ENCODE measurements at regions not wholly inside any gene's neighbourhood (a gene's known extent, or its start where the extent isn't known, plus 50 kb on each side); places are given as distances from the start of the nearest gene placed in this dataset.
"Not testable (repeated sequence)": the region's sequence is repeated elsewhere in the genome, so short reads cannot be mapped to it uniquely, and the experiment has no call there.

DNA sequence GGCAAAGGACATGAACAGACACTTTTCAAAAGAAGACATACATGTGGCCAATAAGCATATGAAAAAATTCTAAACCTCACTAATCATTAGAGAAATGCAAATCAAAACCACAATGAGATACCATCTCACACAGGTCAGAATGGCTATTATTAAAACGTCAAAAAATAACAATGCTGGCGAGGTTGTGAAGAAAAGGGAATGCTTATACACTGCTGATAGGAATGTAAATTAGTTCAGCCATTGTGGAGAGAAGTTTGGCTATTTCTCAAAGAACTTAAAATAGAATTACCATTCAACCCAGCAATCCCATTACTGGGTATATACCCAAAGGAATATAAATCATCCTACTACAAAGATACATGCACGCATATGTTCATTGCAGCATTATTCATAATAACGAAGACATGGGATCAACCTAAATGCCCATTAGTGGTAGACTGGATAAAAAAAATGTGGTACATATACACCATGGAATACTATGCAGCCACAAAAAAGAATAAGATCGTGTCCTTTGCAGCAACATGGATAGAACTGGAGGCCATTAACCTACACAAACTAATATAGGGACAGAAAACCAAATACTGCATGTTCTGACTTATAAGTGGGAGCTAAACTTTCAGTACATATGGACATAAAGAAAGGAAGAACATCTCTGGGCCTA is 101.7 kb downstream of the KLF5 start:
- H3K9ac ChIP-seq (ENCODE audit: low read depth, low read length); H3K9me3 ChIP-seq (ENCODE audit: insufficient read depth, low read depth, low read length); H3K27ac ChIP-seq (ENCODE audit: low read depth, low read length); H3K36me3 ChIP-seq (ENCODE audit: insufficient read depth, low read length); H3K4me1 ChIP-seq (ENCODE audit: insufficient read depth, low read length); H3K27me3 ChIP-seq (ENCODE audit: insufficient read depth, low read length); H3K4me3 ChIP-seq (ENCODE audit: low read length): not testable (repeated sequence)
- 93% methylated on average over 5 of the region's 5 CpGs for WGBS

DNA sequence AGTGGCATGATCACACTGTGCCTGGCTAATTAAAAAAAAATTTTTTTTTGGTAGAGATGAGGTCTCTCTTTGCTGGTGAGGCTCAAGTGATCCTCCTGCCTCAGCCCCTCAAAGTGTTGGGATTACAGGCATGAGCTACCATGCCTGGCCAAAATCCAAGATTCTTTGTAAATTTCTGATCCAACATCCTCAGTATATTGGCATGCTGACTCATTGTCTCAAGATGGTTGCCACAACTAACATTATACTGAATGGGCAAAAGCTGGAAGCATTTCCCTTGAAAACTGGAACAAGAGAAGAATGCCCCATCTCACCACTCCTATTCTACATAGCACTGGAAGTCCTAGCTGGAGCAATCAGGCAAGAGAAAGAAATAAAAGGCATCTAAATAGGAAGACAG is 100.0 kb downstream of the KLF5 start:
- Histone ChIP-seq H3K9ac (ENCODE audit: low read depth, low read length) (no peak overlapping the region), H3K9me3 (ENCODE audit: insufficient read depth, low read depth, low read length) (no peaks in the 10 kb centered on the region), H3K36me3 (ENCODE audit: insufficient read depth, low read length) (no peaks in the 10 kb centered on the region), H3K27me3 (ENCODE audit: insufficient read depth, low read length) (no peaks in the 10 kb centered on the region), H3K27ac (ENCODE audit: low read depth, low read length) (no peak overlapping the region), H3K4me1 (ENCODE audit: insufficient read depth, low read length) (no peaks in the 10 kb centered on the region), H3K4me3 (ENCODE audit: low read length) (no peak overlapping the region)

DNA sequence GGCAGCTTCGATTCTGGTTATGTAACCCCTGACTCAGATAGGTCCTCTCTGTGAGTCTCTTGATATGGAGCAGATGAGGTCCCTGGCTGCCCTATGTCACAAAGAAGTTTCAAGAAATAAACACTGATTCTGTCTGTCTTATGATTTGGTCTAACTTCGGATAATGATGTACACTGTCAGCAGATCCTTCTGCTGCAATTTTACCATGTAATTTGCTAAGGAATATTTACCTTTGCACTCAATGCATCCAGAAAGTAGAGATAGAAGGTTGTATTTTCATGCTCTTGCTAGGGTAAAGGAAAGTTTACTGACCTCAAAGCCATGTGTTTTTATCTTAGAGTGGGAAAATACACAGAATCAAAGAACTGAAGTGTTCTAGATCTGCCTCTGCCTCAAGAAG is 98.2 kb downstream of the KLF5 start:
- Histone ChIP-seq H3K27ac (ENCODE audit: low read depth, low read length) (no peak overlapping the region), H3K27me3 (ENCODE audit: insufficient read depth, low read length) (no peaks in the 10 kb centered on the region), H3K4me1 (ENCODE audit: insufficient read depth, low read length) (no peaks in the 10 kb centered on the region), H3K4me3 (ENCODE audit: low read length) (no peak overlapping the region), H3K9me3 (ENCODE audit: insufficient read depth, low read depth, low read length) (no peaks in the 10 kb centered on the region), H3K36me3 (ENCODE audit: insufficient read depth, low read length) (no peaks in the 10 kb centered on the region), H3K9ac (ENCODE audit: low read depth, low read length) (no peak overlapping the region)
- WGBS: 92% methylated on average over 2 of the region's 2 CpGs

DNA sequence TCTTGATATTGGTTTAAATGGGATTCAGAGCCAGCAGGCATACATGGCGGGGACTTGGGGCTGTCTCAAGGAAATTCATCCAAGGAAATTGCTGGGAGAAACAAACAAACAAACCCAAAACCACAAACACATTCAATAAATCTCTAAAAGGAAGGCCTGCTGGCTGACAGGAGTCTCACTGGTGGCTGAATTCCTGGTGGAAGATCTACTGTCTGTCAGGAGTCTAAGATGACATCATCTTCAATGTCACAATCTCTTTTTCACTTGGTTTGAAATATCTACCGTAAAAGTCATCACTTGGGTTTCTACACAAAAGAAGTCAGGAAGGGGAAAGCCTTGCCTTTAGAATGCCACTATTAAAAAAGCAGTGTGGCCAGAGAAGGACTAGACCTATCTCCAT is 87.9 kb downstream of the KLF5 start:
- H3K27me3 ChIP-seq (ENCODE audit: insufficient read depth, low read length): no peaks in the 10 kb centered on the region
- no peak overlapping the region for H3K4me3 ChIP-seq (ENCODE audit: low read length)
- H3K27ac ChIP-seq (ENCODE audit: low read depth, low read length): no peak overlapping the region
- no peaks in the 10 kb centered on the region; the same call in 1 of the 2 replicates for H3K4me1 ChIP-seq (ENCODE audit: insufficient read depth, low read length)
- H3K9ac ChIP-seq (ENCODE audit: low read depth, low read length): no peak overlapping the region
- no peaks in the 10 kb centered on the region for H3K36me3 ChIP-seq (ENCODE audit: insufficient read depth, low read length)
- WGBS: 95% methylated on average over 2 of the region's 2 CpGs
- no peaks in the 10 kb centered on the region for H3K9me3 ChIP-seq (ENCODE audit: insufficient read depth, low read depth, low read length)

DNA sequence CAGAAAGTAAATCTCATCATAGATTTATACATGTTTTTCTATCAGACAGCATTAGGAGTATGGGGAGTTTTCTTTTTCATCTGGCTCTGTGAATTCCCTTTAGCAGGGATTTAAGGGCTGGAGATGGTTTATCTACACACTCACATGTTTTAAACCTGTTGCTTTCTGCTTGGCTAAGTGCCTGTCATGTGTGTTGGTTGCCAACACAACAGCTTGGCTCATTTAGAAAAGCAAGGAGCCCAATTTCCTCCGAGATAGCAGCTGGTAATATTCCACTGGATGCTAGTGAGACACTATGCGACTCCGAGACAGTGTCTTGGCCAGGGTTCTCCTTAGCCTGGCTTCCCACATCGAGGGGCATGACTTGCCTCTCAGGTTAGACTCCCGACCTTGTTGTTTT is 83.3 kb downstream of the KLF5 start:
- WGBS: 94% methylated on average over 5 of the region's 5 CpGs
- Histone ChIP-seq H3K9ac (ENCODE audit: low read depth, low read length) (no peak overlapping the region), H3K27me3 (ENCODE audit: insufficient read depth, low read length) (no peaks in the 10 kb centered on the region), H3K27ac (ENCODE audit: low read depth, low read length) (no peak overlapping the region), H3K9me3 (ENCODE audit: insufficient read depth, low read depth, low read length) (no peaks in the 10 kb centered on the region), H3K4me1 (ENCODE audit: insufficient read depth, low read length) (peaks cover 12% of the 10 kb centered on the region), H3K36me3 (ENCODE audit: insufficient read depth, low read length) (no peaks in the 10 kb centered on the region), H3K4me3 (ENCODE audit: low read length) (no peak overlapping the region)

DNA sequence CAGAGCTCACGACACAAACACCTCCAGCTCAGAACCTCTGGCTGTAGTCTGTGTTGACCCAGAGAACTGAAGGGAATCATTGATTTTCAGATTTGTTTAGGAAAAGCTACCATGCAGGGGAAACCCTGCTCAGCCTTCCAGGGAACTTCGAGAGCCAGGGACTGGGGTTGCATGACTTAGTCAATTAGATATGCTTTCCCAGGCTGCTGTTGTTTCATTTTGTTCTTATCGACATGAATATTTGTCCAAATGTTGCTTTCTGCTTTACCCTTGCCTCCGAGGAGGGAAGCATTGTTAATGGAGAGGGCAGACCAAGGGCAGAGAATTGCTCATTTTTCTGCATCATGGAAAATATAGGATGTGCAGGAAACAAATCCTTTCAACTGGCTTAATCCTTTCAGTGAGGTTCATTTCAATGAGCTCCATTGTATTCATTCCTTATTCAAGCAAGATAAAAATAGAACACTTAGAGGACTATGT is 82.5 kb downstream of the KLF5 start:
- WGBS: 91% methylated on average over 4 of the region's 4 CpGs
- Histone ChIP-seq H3K27ac (ENCODE audit: low read depth, low read length) (no peak overlapping the region), H3K36me3 (ENCODE audit: insufficient read depth, low read length) (no peaks in the 10 kb centered on the region), H3K4me3 (ENCODE audit: low read length) (no peak overlapping the region), H3K9me3 (ENCODE audit: insufficient read depth, low read depth, low read length) (no peaks in the 10 kb centered on the region), H3K27me3 (ENCODE audit: insufficient read depth, low read length) (no peaks in the 10 kb centered on the region), H3K4me1 (ENCODE audit: insufficient read depth, low read length) (peaks cover 12% of the 10 kb centered on the region), H3K9ac (ENCODE audit: low read depth, low read length) (no peak overlapping the region)

DNA sequence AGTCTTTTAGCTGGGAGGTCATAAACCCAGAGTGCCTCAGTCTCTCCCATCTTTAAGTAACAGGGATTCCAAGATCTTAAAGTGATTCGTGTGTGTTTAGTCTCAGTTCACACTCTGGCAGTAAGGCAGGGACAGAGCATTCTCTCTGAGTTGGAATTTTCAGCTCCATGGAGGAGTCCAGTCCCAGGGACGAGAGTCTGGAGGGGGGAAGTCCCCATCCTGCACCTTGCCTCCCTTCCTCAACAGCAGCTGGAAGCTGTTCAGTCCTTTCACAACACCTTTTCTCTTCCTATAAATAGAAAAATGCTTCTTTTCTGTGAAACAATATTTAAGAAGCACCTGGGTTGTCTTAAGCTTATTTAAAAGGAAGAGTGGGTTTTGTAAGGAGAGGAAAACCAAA is 82.0 kb downstream of the KLF5 start:
- H3K36me3 ChIP-seq (ENCODE audit: insufficient read depth, low read length): no peaks in the 10 kb centered on the region
- H3K4me1 ChIP-seq (ENCODE audit: insufficient read depth, low read length): peaks cover 12% of the 10 kb centered on the region
- H3K27me3 ChIP-seq (ENCODE audit: insufficient read depth, low read length): no peaks in the 10 kb centered on the region
- H3K9me3 ChIP-seq (ENCODE audit: insufficient read depth, low read depth, low read length): no peaks in the 10 kb centered on the region
- no peak overlapping the region for H3K9ac ChIP-seq (ENCODE audit: low read depth, low read length)
- H3K4me3 ChIP-seq (ENCODE audit: low read length): no peak overlapping the region
- H3K27ac ChIP-seq (ENCODE audit: low read depth, low read length): no peak overlapping the region
- WGBS: 87% methylated on average over 2 of the region's 2 CpGs

DNA sequence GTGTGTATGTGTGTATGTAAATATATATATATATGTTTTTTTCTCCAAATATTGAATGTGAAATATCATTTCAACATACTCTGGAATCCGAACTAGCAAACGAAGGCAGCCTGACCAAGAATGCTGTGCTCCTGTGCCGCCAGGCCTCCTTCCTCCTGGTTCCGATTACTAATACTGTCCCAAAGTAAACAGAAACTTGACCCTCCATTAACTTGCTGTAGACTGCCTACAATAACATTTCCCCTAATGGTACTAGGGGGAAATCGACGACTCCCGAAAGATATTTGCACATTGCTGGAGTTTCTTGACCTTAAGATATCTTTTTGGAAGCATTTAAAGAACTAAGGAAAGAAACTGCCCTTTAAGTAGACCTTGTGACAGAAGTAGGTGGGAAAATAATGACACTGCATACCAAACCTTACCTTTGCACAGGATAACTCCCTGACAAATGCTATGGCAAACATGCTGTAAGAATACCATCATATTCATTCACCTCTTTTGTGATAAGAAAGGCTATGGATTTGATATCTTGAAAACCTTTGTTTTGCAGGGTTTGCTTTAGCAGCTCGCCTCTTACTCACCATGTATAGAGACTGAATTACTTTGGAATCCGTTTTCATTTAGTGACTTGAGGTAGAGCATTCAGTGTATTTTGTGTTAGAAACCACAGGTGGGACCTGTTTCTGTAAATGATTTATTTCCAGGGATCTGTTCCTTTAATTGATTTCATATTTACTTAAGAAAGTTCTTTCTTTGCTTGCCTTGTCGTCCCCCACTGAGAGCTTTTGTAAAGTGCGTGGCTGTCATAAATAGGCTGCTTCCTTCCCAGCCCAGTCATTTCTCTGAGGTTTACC is 80.1 kb downstream of the KLF5 start:
- Histone ChIP-seq H3K36me3 (ENCODE audit: insufficient read depth, low read length) (no peaks in the 10 kb centered on the region), H3K27ac (ENCODE audit: low read depth, low read length) (no peak overlapping the region), H3K4me3 (ENCODE audit: low read length) (no peak overlapping the region), H3K4me1 (ENCODE audit: insufficient read depth, low read length) (peaks cover 12% of the 10 kb centered on the region), H3K9ac (ENCODE audit: low read depth, low read length) (no peak overlapping the region), H3K9me3 (ENCODE audit: insufficient read depth, low read depth, low read length) (no peaks in the 10 kb centered on the region), H3K27me3 (ENCODE audit: insufficient read depth, low read length) (no peaks in the 10 kb centered on the region)
- WGBS: 57% methylated on average over 11 of the region's 11 CpGs

DNA sequence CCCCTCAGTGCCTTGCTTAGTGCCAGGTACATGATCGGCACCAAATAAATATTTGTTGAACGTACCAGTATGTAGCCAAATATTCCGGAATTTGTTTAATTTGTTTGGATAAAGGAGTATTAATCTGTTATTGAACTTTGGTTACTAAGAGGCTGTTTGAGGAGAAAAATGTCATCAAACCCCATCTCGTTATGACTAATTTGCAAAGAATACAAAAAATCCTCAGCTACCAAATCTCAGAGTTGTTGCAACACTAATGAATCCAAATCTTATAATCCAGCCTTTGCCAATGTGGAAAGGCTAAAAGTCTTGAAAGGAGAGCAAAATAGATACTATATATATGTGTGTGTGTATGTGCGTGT is 79.5 kb downstream of the KLF5 start:
- peaks cover 12% of the 10 kb centered on the region for H3K4me1 ChIP-seq (ENCODE audit: insufficient read depth, low read length)
- H3K9ac ChIP-seq (ENCODE audit: low read depth, low read length): no peak overlapping the region
- H3K36me3 ChIP-seq (ENCODE audit: insufficient read depth, low read length): no peaks in the 10 kb centered on the region
- no peak overlapping the region for H3K4me3 ChIP-seq (ENCODE audit: low read length)
- H3K27me3 ChIP-seq (ENCODE audit: insufficient read depth, low read length): no peaks in the 10 kb centered on the region
- H3K27ac ChIP-seq (ENCODE audit: low read depth, low read length): no peak overlapping the region
- H3K9me3 ChIP-seq (ENCODE audit: insufficient read depth, low read depth, low read length): no peaks in the 10 kb centered on the region
- 94% methylated on average over 4 of the region's 5 CpGs for WGBS

DNA sequence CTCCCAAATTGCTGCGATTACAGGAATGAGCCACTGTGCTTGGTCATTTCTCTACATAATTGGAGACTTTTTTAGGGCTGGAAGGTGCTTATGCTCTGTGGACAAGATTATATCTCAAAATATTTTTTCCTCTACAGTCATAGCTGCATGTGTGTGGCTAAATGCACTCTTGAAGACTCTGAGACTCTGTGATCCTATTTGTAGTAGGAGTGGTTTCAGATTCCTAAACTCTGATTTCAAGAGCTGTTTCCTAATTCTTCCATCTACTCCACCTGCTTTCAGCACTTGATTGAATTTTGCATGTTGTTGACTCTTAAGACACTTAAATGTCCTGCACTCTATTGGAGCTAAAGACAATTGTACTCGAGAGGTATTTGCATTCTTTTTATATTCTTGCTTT is 78.0 kb downstream of the KLF5 start:
- Histone ChIP-seq H3K4me3 (ENCODE audit: low read length) (no peak overlapping the region), H3K9ac (ENCODE audit: low read depth, low read length) (no peak overlapping the region), H3K4me1 (ENCODE audit: insufficient read depth, low read length) (peaks cover 12% of the 10 kb centered on the region), H3K36me3 (ENCODE audit: insufficient read depth, low read length) (no peaks in the 10 kb centered on the region), H3K27me3 (ENCODE audit: insufficient read depth, low read length) (no peaks in the 10 kb centered on the region), H3K27ac (ENCODE audit: low read depth, low read length) (no peak overlapping the region), H3K9me3 (ENCODE audit: insufficient read depth, low read depth, low read length) (no peaks in the 10 kb centered on the region)
- 88% methylated on average over 2 of the region's 2 CpGs for WGBS

DNA sequence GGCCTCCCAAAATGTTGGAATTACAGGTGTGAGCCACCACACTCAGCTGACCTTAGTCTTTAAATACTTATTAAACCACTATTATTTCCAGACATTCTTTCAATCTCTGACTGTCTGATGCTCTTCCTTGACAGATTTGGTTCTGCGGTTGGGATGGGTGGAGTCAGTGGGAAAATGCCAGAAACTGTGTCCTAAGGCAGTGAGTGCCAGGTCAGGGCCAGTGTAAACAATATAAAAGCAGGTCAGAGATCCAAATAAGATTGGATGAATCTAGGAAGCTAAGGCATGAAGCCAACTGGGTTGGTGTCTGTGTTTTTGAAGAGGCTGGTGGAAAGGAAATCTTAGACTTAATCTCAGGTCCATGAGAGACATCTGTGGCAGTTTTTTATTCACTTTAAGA is 74.7 kb downstream of the KLF5 start:
- 100% methylated on average over 1 of the region's 1 CpG for WGBS
- H3K9ac ChIP-seq (ENCODE audit: low read depth, low read length): no peak overlapping the region
- H3K4me3 ChIP-seq (ENCODE audit: low read length): no peak overlapping the region
- H3K36me3 ChIP-seq (ENCODE audit: insufficient read depth, low read length): no peaks in the 10 kb centered on the region
- H3K9me3 ChIP-seq (ENCODE audit: insufficient read depth, low read depth, low read length): no peaks in the 10 kb centered on the region
- no peaks in the 10 kb centered on the region for H3K27me3 ChIP-seq (ENCODE audit: insufficient read depth, low read length)
- H3K27ac ChIP-seq (ENCODE audit: low read depth, low read length): no peak overlapping the region
- H3K4me1 ChIP-seq (ENCODE audit: insufficient read depth, low read length): peaks cover 3% of the 10 kb centered on the region

Measured in HUES64 (cell line).